Kasumi-1 (cell line): ENCODE measurements at regions not wholly inside any gene's neighbourhood (a gene's known extent, or its start where the extent isn't known, plus 50 kb on each side); places are given as distances from the start of the nearest gene placed in this dataset.
"Not testable (repeated sequence)": the region's sequence is repeated elsewhere in the genome, so short reads cannot be mapped to it uniquely, and the experiment has no call there.

Experiments
- DNase-seq, 2 experiments: peaks; one replicate each; lab custom pipeline; 2025; lab: John Stamatoyannopoulos, UW

GRCh38 chr6:74579794-74580193, 626.1 kb downstream of the COL12A1 start:
- no peak for DNase-seq

GRCh38 chr6:74579047-74579446, 626.8 kb downstream of the COL12A1 start:
- no peak for DNase-seq

- no peak for DNase-seq
Observed at GRCh38 chr6:74578339-74578738, 627.5 kb downstream of the COL12A1 start.

- DNase-seq, result no peak
Observed at GRCh38 chr6:74577619-74578018, 628.2 kb downstream of the COL12A1 start.

GRCh38 chr6:74574794-74575193, 631.1 kb downstream of the COL12A1 start:
- DNase-seq, result peak; percentile 64 to 78

GRCh38 chr6:74573613-74574012, 632.2 kb downstream of the COL12A1 start:
- no peak for DNase-seq

GRCh38 chr6:74570044-74570443, 635.8 kb downstream of the COL12A1 start:
- no peak for DNase-seq

GRCh38 chr6:74568861-74569260, 637.0 kb downstream of the COL12A1 start:
- DNase-seq, result no peak

GRCh38 chr6:74567923-74568290, 637.9 kb downstream of the COL12A1 start:
- not testable (repeated sequence) for DNase-seq

- DNase-seq, result no peak
Observed at GRCh38 chr6:74567281-74567922, 638.5 kb downstream of the COL12A1 start.

- DNase-seq, result no peak
Observed at GRCh38 chr6:74557236-74557635, 648.6 kb downstream of the COL12A1 start.

GRCh38 chr6:74554041-74554440, 651.8 kb downstream of the COL12A1 start:
- DNase-seq, result no peak

GRCh38 chr6:74551896-74552295, 654.0 kb downstream of the COL12A1 start:
- no peak for DNase-seq

- DNase-seq, result no peak
Observed at GRCh38 chr6:74550821-74551220, 655.0 kb downstream of the COL12A1 start.

GRCh38 chr6:74549746-74550145, 656.1 kb downstream of the COL12A1 start:
- no peak for DNase-seq

- DNase-seq, result no peak
Observed at GRCh38 chr6:74534465-74535211, 671.2 kb downstream of the COL12A1 start.

- peak; percentile 3 to 7 for DNase-seq
Observed at GRCh38 chr6:74519163-74519562, 686.7 kb downstream of the COL12A1 start.

GRCh38 chr6:74518035-74518434, 687.8 kb downstream of the COL12A1 start:
- DNase-seq, result no peak

- DNase-seq, result no peak
Observed at GRCh38 chr6:74510878-74511277, 695.0 kb downstream of the COL12A1 start.

GRCh38 chr6:74507649-74508048, 698.2 kb downstream of the COL12A1 start:
- DNase-seq, result no peak

GRCh38 chr6:74505391-74505790, 700.5 kb downstream of the COL12A1 start:
- DNase-seq, result peak in 1 of 2 experiments; percentile 5

- DNase-seq, result no peak
Observed at GRCh38 chr6:74504941-74505340, 700.9 kb downstream of the COL12A1 start.

GRCh38 chr6:74492587-74492986, 713.3 kb downstream of the COL12A1 start:
- no peak for DNase-seq
